HepG2 (cell line): ENCODE measurements at regions not wholly inside any gene's neighbourhood (a gene's known extent, or its start where the extent isn't known, plus 50 kb on each side); places are given as distances from the start of the nearest gene placed in this dataset.

Experiments used
- ATAC-seq: fragments of 200-7000 bp; cut with Tn5 transposase; 3 replicates; pipeline ENCODE4 v1.9.1; 2020; ENCODE audit warnings: mild to moderate bottlenecking, moderate library complexity
- BruUV-seq: library from RNA; stranded (reverse); fragments of 400-500 nt; replicated peaks from 2 replicates; lab custom pipeline; 2021; lab: Mats Ljungman, UMichigan
- CTCF ChIA-PET: fragments of 300-600 bp; formaldehyde crosslinking; extraction: SDS; loops from one replicate; lab custom pipeline; 2021; ENCODE audit warnings: low total read pairs, inconsistent platforms, low intra/inter-chr PET ratio; lab: Yijun Ruan, JAX
- POLR2A ChIA-PET: fragments of 350-600 bp; sonication (Branson Sonifier 250); formaldehyde crosslinking; loops from one replicate; lab custom pipeline; 2020; ENCODE audit warnings: antibody characterized with exemption, inconsistent platforms; lab: Yijun Ruan, JAX
- DNase-seq: peaks from one replicate; pipeline ENCODE4 v3.0.0-alpha.2; 2015; ENCODE audit warnings: low spot score
- FAIRE-seq: peaks from 3 replicates; lab custom pipeline; 2011; peaks lifted over from hg19 to GRCh38; lab: Jason Lieb, UNC
- H2AFZ ChIP-seq: one replicate; pipeline ENCODE4 v1.6.1; 2011; ENCODE audit warnings: low read length, inconsistent platforms
- H3K27ac ChIP-seq: fragments of 300-600 bp; 3 replicates; pipeline ENCODE4 v1.8.0; 2011; ENCODE audit warnings: mixed run types, mild to moderate bottlenecking, mixed read lengths, low read length, inconsistent platforms; ENCODE audit not compliant: insufficient read depth; ENCODE audit errors: extremely low read length
- H3K27me3 ChIP-seq, 2 experiments: fragments of 200-600 bp in 1 of 2; 2 replicates in 1 of 2; 3 replicates in 1 of 2; pipeline versions ENCODE4 v1.6.0 to v1.8.0; 2011; ENCODE audit warnings: low read length in 2 of 2, mild to moderate bottlenecking in 2 of 2, moderate library complexity in 2 of 2, inconsistent platforms in 1 of 2; ENCODE audit not compliant: insufficient read depth in 2 of 2, control insufficient read depth in 1 of 2
- H3K36me3 ChIP-seq, 2 experiments: fragments of 200-600 bp in 1 of 2; replicated peaks in 1 of 2; 2 replicates in 1 of 2; 3 replicates in 1 of 2; pipeline versions ENCODE4 v1.5.1 to v1.8.0; 2011; ENCODE audit warnings: low read length in 2 of 2, inconsistent platforms in 1 of 2; ENCODE audit not compliant: insufficient read depth in 2 of 2, control insufficient read depth in 1 of 2
- H3K4me1 ChIP-seq: 2 replicates; pipeline ENCODE4 v1.5.1; 2012; ENCODE audit warnings: low read length, inconsistent platforms; ENCODE audit not compliant: insufficient read depth
- H3K4me2 ChIP-seq: 2 replicates; pipeline ENCODE4 v1.6.0; 2011; ENCODE audit warnings: low read depth, low read length, inconsistent platforms
- H3K4me3 ChIP-seq, 3 experiments: fragments of 200-600 bp in 1 of 3; sonication (generic), shearing (Covaris generic) in 1 of 3; replicated peaks in 1 of 3; 2 replicates each; pipeline ENCODE4 v1.5.1; 2011 to 2016; ENCODE audit warnings: low read length in 3 of 3, inconsistent platforms in 2 of 3, low read depth in 2 of 3, mild to moderate bottlenecking in 2 of 3, control low read depth in 1 of 3, mixed read lengths in 1 of 3; ENCODE audit not compliant: insufficient read depth in 1 of 3
- H3K79me2 ChIP-seq: one replicate; pipeline ENCODE4 v1.6.1; 2011; ENCODE audit warnings: low read length, inconsistent platforms; ENCODE audit not compliant: insufficient read depth
- H3K9ac ChIP-seq: 2 replicates; pipeline ENCODE4 v1.6.0; 2011; ENCODE audit warnings: mild to moderate bottlenecking, low read depth, low read length, inconsistent platforms; ENCODE audit not compliant: insufficient read depth
- H3K9me3 ChIP-seq: 2 replicates; pipeline ENCODE4 v1.5.1; 2012; ENCODE audit warnings: mild to moderate bottlenecking, low read length
- H4K20me1 ChIP-seq: 2 replicates; pipeline ENCODE4 v1.6.0; 2011; ENCODE audit warnings: inconsistent platforms, mild to moderate bottlenecking, low read length, moderate library complexity; ENCODE audit not compliant: insufficient read depth
- AKNA ChIP-seq: sonication (generic); formaldehyde crosslinking; IDR thresholded peaks from 2 replicates; pipeline ENCODE4 v1.4.0; 2020; ENCODE audit warnings: missing genetic modification reagents, borderline replicate concordance
- EED ChIP-seq: sonication (generic); formaldehyde crosslinking; IDR thresholded peaks from 2 replicates; pipeline ENCODE4 v1.5.0; 2020; ENCODE audit warnings: mild to moderate bottlenecking, missing genetic modification reagents
- KAT8 ChIP-seq: IDR thresholded peaks from 2 replicates; pipeline ENCODE4 v1.6.1; 2016; ENCODE audit warnings: missing genetic modification reagents, missing compliant biosample characterization
- ZBTB43 ChIP-seq: sonication (generic); formaldehyde crosslinking; conservative IDR thresholded peaks from 2 replicates; pipeline ENCODE4 v1.4.0; 2020; ENCODE audit warnings: missing genetic modification reagents
- ZFP82 ChIP-seq: sonication (generic); formaldehyde crosslinking; IDR thresholded peaks from 2 replicates; pipeline ENCODE4 v1.5.1; 2020; ENCODE audit warnings: mild to moderate bottlenecking, missing genetic modification reagents, borderline replicate concordance
- WGBS: methylation state at CpG from one replicate; pipeline ENCODE4 v1.1.6; 2017; ENCODE audit warnings: low lambda C conversion rate; 5-methylcytosine and 5-hydroxymethylcytosine counted together
- in situ Hi-C: cut with HindIII; loops from 2 replicates; pipeline ENCODE4 v1.10.0; 2017; ENCODE audit warnings: low pct_unique_long_range_greater_than_20kb; ENCODE audit not compliant: extremely low pct_ligation_motif_present
- intact Hi-C: fragments of 100-400 bp; cut with micrococcal nuclease; formaldehyde crosslinking; loops from one replicate; pipeline ENCODE4 v1.10.0; 2022; ENCODE audit not compliant: unreplicated experiment

- Histone ChIP-seq H4K20me1 (no peaks in the 10 kb centered on the region), H3K36me3 (no peaks in the 10 kb centered on the region), H3K9ac (no peak overlapping the region), H3K27me3 (no peaks in the 10 kb centered on the region; a peak in 2 of 5 replicates), H3K4me2 (no peak overlapping the region), H3K27ac (no peak overlapping the region), H3K79me2 (no peaks in the 10 kb centered on the region), H3K4me3 (no peak overlapping the region), H3K4me1 (no peaks in the 10 kb centered on the region), H3K9me3 (no peaks in the 10 kb centered on the region), H2AFZ (no peak overlapping the region)
- CTCF ChIA-PET, result no interaction called here
- FAIRE-seq (no peak), ATAC-seq (no peak), DNase-seq (no peak)
- BruUV-seq, result no TSS peak
- no peak for TF ChIP-seq AKNA (CRISPR knock-in tag)
- TF ChIP-seq KAT8 (CRISPR knock-in tag), result no peak
- TF ChIP-seq EED (CRISPR knock-in tag), result no peak
- no peak for TF ChIP-seq ZBTB43 (CRISPR knock-in tag)
- TF ChIP-seq ZFP82 (CRISPR knock-in tag), result no peak
- 0% methylated on average over 3 of the region's 3 CpGs for WGBS
- intact Hi-C loops, result no loop called here
- in situ Hi-C loops, result no loop called here
- POLR2A ChIA-PET, result no interaction called here
Observed at GRCh38 chr11:128042290-128042751, 545.0 kb downstream of the ETS1 start.
